Hematopoietic multipotent progenitor cell treated with erythropoietin and hydrocortisone succinate and interleukin-3 and kit ligand, for 6 days (in vitro differentiated cells): ENCODE measurements at regions not wholly inside any gene's neighbourhood (a gene's known extent, or its start where the extent isn't known, plus 50 kb on each side); places are given as distances from the start of the nearest gene placed in this dataset.
"Not testable (repeated sequence)": the region's sequence is repeated elsewhere in the genome, so short reads cannot be mapped to it uniquely, and the experiment has no call there.

Experiments
- DNase-seq: peaks from one replicate; pipeline ENCODE4 v3.0.0-alpha.2; 2015

DNA sequence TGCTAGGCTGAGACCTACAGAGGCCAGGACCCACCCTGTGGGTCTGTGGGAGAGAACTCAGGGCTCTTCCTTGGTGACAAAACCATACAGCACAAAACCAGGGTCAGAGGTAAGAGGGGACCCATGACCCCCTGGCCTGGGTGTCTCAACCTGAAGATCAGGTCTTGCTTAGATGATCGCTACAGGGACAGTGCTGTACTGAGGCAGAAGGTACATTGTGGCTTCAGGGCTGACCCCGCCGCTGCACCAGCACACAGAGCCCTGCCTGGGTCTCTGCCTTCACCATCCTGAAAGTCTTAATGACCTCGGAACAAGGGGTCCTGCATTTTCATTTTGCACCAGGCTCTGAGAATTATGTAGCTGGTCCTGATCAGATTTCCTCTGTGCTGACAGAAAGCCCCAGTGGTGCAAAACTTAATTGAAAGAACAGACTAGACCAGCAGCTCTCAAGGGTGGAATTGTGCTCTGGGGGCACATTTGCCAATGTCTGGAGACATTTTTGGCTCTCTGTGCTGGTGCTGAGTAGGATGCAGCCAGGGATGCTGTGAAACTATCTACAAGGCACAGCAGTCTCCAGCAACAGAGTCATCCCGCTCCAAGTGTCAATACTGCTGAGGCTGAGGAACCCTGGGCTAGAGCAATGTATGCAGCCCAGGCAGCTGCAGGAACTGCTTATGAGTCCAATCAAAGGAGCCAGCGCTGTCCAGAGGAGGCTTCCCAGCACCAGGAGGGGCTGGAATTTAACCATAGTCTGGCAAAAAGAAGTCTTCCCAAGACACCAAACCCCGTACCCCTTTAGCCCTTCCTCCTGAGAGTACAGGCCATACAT, 254.9 kb downstream of the ERMARD start:
- DNase-seq: no peak

DNA sequence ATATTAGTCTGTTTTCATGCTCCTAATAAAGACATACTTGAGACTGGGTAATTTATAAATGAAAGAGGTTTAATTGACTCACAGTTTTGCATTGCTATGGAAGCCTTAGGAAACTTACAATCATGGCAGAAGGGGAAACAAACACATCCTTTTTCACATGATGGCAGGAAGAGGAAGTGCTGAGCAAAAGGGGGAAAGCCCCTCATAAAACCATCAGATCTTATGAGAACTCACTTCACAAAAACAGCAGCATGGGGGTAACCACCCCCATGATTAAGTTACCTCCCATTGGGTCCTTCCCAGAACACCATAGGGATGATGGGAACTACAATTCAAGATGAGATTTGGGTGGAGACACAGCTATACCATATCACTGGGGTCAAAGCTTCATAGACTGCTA, 254.2 kb downstream of the ERMARD start:
- no peak for DNase-seq

DNA sequence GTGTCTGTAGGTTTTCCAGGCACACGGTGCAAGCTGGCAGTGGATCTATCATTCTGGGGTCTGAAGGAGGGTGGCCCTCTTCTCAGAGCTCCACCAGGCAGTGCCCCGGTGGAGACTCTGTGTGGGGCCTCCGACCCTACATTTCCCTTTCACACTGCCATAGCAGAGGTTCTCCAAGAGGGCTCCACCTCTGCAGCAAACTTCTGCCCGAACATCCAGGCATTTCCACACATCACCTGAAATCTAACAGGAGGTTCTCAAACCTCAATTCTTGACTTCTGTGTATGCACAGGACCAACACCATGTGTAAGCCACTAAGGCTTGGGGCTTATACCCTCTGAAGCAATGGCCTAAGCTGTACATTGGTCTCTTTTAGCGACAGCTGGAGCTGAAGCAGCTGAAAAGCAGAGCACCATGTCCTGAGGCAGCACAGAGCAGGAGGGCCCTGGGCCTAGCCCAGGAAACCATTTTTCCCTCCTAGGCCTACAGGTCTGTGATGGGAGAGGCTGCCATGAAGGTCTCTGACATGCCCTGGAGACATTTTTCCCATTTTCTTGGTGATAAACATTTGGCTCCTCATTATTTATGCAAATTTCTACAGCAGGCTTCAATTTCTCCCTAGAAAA, 253.3 kb downstream of the ERMARD start:
- no peak for DNase-seq

- no peak for DNase-seq
Measured at GRCh38 chr6:170003451-170004160, 252.2 kb downstream of the ERMARD start.

DNA sequence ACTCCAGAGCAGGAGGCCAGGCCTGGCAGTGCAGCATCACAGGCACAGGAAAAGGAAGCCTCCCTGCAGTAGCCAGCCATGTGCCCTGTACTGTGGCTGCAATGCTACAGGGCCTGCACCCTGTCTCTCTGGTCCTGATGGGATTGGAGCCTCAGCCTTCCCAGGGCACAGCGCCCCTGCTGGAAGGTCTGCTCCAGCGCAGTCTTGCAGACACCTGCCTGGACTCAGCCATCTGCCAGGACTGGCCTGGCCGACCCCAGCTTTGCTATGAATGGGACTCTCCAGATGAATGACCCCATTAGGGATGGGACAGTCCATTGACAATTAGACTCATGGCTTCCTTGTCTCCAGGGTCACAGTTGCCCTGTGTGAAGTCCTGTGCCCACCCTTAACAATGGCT, 251.6 kb downstream of the ERMARD start:
- DNase-seq: no peak

- not testable (repeated sequence) for DNase-seq
Measured at GRCh38 chr6:170001782-170002181, 250.4 kb downstream of the ERMARD start.

DNA sequence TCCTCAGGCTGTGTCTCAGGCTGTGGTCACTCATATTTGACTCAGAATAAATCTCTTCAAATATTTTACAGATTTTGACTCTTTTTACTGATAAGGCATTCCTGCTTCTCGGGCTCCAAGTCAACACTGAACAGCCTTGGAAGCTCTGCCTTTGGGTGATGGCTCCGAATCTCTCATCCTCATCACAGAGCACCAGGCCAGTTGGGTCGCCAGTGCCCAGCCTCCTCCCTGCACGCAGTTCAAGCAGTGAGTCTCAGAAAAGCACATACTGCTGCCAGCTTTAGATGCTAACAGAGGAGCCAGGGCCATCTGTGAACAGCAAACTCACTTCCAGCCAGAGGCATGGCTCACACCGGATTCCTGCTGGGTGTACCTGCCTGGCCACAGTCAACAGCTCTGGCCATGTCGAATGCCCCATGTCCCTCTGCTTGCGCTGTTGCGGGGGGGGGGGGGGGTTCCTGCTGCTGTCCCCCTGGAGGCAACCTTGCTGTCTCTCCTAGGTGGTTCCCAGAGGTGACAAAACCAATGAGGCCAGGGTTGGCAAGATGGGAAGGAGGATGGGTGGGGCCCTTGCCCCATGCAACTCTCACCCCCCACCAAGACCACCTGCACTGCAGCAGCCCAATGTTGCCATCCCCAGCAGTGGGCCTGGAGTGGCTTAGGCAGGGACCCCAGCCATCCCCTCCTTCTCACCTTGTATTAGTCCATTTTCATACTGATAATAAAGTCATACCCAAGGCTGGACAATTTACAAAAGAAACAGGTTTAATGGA, 248.8 kb downstream of the ERMARD start:
- DNase-seq: no peak

DNA sequence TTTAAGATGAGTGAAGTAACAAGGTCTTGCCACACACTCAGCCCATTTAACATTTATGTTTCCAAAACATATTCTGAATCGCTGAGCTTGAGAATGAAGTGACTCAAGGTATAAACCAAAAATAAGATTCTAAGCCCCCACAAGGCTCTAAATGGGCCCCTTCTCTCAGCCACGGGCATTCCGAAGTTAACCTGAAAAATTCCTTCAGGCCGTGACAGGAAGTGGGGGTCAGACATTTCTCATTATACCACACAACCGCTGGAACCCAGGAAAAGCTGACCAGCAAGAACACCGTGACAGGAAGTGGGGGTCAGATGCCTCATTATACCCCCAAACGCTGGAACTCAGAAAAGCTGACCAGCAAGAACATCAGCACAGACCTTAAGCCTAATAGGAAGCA, 247.9 kb downstream of the ERMARD start:
- no peak for DNase-seq

GRCh38 chr6:169998457-169998856, 247.0 kb downstream of the ERMARD start:
- no peak for DNase-seq

GRCh38 chr6:169997930-169998218, 246.5 kb downstream of the ERMARD start:
- no peak for DNase-seq

DNA sequence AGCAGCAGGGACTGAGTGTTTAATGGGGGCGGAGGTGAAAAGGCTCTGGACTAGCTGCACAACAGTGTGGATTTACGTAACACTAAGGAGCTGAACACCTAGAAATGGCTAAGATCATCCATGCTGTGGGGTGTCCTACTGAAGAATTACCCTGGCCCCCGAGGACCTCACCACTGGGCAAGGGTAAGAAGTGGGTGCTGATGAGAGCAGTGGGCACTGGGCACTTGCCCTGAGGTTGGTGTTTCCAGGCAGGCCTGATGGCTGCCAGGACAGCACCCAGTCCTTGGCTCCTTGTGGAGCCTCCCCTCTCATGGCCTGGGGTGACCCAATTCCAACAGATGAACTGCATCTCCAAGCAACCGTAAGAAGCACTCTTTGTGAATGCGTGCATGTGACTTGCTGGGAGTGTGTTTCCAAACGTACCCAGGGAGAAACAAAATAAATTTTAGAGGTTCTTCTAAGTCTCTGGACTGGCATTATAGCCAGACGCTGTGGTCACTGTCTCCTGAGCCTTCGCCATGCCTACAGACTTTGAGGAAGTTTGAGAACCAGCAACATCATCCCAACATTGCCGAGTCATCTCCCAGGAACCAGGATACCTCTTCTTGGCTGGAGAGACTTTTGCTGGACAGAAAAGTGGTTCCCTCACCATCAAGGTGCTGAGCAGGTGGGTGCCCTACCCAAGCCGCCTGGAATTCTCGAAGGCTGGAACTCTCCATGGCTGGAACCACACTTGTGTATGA, 245.9 kb downstream of the ERMARD start:
- DNase-seq: no peak

- no peak for DNase-seq
Measured at GRCh38 chr6:169996378-169997051, 245.1 kb downstream of the ERMARD start.

- no peak for DNase-seq
Measured at GRCh38 chr6:169994739-169995138, 243.3 kb downstream of the ERMARD start.

GRCh38 chr6:169993861-169994481, 242.5 kb downstream of the ERMARD start:
- no peak for DNase-seq

- DNase-seq: no peak
Measured at GRCh38 chr6:169991913-169992312, 240.5 kb downstream of the ERMARD start.

- DNase-seq: no peak
Measured at GRCh38 chr6:169991031-169991390, 239.6 kb downstream of the ERMARD start.

DNA sequence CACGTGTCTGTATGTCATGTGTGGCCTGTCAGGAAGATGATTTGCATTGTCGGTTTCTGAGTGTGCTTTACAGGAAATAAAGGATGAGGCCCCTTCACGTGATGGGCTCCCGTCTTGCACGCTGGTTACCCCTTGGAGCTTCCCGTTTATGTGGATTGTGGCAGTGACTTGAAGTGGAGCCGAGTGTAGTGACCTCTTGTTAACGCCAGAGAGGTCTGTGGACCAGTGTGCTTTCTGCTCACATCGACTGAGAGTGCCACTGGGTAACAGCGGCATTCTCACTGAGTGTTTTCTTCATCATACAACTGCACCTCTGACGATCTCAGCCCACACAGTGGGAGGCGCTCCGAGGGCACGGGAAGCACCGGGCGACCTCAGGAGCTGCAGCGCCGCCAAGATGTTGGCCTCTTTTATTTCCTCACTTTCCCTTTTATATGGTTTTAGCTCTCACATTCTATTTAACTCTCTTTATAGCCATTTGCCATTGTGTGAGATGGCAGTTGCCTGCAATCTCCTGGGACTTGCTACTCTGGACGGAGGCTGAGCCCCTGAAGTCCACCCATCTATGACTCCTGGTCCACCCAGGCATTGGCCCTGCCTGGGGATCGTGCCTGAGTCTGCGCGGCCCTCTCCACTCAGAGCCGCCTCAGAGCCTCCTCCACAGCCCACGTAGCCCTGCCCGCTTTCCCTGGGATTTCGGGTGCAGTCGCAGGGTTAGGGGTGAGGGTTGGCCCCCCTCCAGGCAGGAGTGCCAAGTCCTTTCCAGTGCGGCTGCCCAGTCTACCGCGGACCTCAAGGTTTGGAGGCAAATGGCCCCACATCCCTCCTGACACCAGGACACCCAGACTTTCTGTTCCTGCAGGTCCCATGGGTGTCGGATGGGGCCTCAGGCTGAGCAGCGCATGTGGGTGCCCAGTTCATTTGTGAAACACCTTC, 238.9 kb downstream of the ERMARD start:
- DNase-seq: peak; percentile 56

GRCh38 chr6:169989594-169989993, 238.2 kb downstream of the ERMARD start:
- no peak for DNase-seq

DNA sequence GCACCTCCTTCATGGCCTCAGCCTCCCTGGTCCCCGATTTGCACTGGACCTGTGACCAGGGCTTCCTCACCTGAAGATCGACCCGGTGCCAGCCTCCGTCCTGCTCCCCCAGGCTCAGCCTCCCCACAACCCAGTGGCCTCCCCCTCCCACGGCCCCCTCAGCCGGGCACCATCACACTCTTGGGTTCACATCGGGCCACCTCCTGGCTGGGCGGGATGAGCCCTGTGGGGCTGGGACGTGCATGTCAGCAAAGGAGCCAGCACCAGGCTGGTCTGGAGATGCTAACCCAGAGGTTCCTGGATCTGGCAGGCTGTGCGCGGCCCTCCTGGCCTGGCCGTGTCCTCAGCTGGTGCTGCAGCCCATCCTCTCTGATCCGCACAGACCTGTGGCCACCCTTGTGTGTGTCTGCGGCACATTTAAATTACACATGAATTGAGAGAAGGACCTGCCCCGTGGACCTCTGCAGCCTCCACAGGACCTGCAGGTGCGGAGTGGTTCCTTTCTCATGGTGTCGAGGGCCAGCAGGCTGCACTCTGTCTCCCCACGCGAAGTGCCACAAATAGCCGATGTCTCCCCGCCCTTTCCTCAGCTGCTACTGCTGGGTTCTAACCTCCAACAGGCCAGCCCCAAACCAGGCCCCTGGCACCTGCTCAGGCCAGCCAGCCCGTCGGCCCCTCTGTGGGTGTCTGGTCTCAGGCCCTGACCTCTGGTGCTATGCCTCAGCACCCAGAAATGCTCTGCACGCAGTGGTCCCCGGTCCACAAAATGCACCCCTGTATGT, 237.5 kb downstream of the ERMARD start:
- no peak for DNase-seq
